Lower leg skin (tissue), 3 donors: ENCODE measurements at regions not wholly inside any gene's neighbourhood (a gene's known extent, or its start where the extent isn't known, plus 50 kb on each side); places are given as distances from the start of the nearest gene placed in this dataset.

ENCODE experiments used
- CTCF ChIP-seq, 3 donors: fragments of 450-650 bp; IDR thresholded peaks; one replicate each; pipeline ENCODE4 v1.5.1; 2016; ENCODE audit warnings: antibody characterized with exemption in 3 of 3, mild to moderate bottlenecking in 3 of 3, moderate library complexity in 2 of 3
- POLR2A ChIP-seq, 2 donors: fragments of 450-650 bp; IDR thresholded peaks; one replicate each; pipeline ENCODE4 v1.6.1; 2016 to 2017; ENCODE audit warnings: antibody characterized with exemption in 2 of 2, mild to moderate bottlenecking in 1 of 2, moderate library complexity in 1 of 2

- no peak for TF ChIP-seq CTCF (IDR thresholded peaks at IDR 0.05)
- no peak for TF ChIP-seq POLR2A (IDR thresholded peaks at IDR 0.05)
Measured at GRCh38 chr14:61996753-61997152, 234.5 kb downstream of the SNAPC1 start.
